H1 (cell line): ENCODE measurements at regions not wholly inside any gene's neighbourhood (a gene's known extent, or its start where the extent isn't known, plus 50 kb on each side); places are given as distances from the start of the nearest gene placed in this dataset.

Experiments used
- CTCF ChIA-PET: fragments of 300-600 bp; sonication (Branson Sonifier 250); formaldehyde crosslinking; loops from one replicate; lab custom pipeline; 2021; ENCODE audit not compliant: partially characterized antibody; lab: Charles Lee
- POLR2A ChIA-PET: fragments of 300-600 bp; sonication (Branson Sonifier 250); formaldehyde crosslinking; loops from one replicate; lab custom pipeline; 2021; ENCODE audit warnings: inconsistent platforms; ENCODE audit not compliant: partially characterized antibody; lab: Charles Lee
- DNase-seq, 2 experiments: peaks; one replicate each; pipeline versions ENCODE4 v3.0.0 to v3.0.0-alpha.2; 2010 to 2022; ENCODE audit warnings: low spot score in 2 of 2, low read depth in 1 of 2, mixed read lengths in 1 of 2
- FAIRE-seq: peaks from 2 replicates; lab custom pipeline; 2011; peaks lifted over from hg19 to GRCh38; lab: Jason Lieb, UNC
- H2AFZ ChIP-seq: 2 replicates; pipeline ENCODE4 v1.8.1; 2012; ENCODE audit warnings: low read length, inconsistent platforms
- H2AK5ac ChIP-seq: 2 replicates; pipeline ENCODE4 v1.6.1; 2013; ENCODE audit warnings: low read depth, low read length
- H2BK120ac ChIP-seq: replicated peaks from 2 replicates; pipeline ENCODE3; 2013; ENCODE audit warnings: low read depth, low read length, inconsistent platforms
- H2BK12ac ChIP-seq: 2 replicates; pipeline ENCODE4 v1.6.1; 2013; ENCODE audit warnings: low read depth, low read length
- H2BK15ac ChIP-seq: 2 replicates; pipeline ENCODE4 v1.6.1; 2013; ENCODE audit warnings: low read length
- H2BK20ac ChIP-seq: 2 replicates; pipeline ENCODE4 v1.6.1; 2013; ENCODE audit warnings: low read length
- H2BK5ac ChIP-seq: 2 replicates; pipeline ENCODE4 v1.6.1; 2013; ENCODE audit warnings: low read depth, low read length
- H3K14ac ChIP-seq: 2 replicates; pipeline ENCODE4 v1.6.1; 2013; ENCODE audit warnings: inconsistent platforms; ENCODE audit not compliant: insufficient read length
- H3K18ac ChIP-seq: 2 replicates; pipeline ENCODE4 v1.6.1; 2013; ENCODE audit warnings: low read length; ENCODE audit errors: extremely low read depth
- H3K23ac ChIP-seq: 2 replicates; pipeline ENCODE4 v1.6.1; 2013; ENCODE audit warnings: inconsistent platforms; ENCODE audit not compliant: insufficient read length
- H3K23me2 ChIP-seq: 2 replicates; pipeline ENCODE4 v1.6.1; 2013; ENCODE audit warnings: low read depth, low read length
- H3K27ac ChIP-seq: 2 replicates; pipeline ENCODE4 v1.6.1; 2011; ENCODE audit warnings: low read depth, low read length, inconsistent platforms
- H3K27me3 ChIP-seq, 4 experiments: replicated peaks in 1 of 4; 1 replicate in 1 of 4; 2 replicates in 3 of 4; pipeline versions ENCODE4 v1.6.1 to v1.8.1; 2011 to 2013; ENCODE audit warnings: low read length in 3 of 4, mild to moderate bottlenecking in 3 of 4, inconsistent platforms in 2 of 4, mixed read lengths in 2 of 4, moderate library complexity in 1 of 4; ENCODE audit not compliant: control insufficient read depth in 3 of 4, insufficient read depth in 3 of 4; ENCODE audit errors: extremely low read depth in 1 of 4
- H3K36me3 ChIP-seq, 4 experiments: 2 replicates each; pipeline versions ENCODE4 v1.6.1 to v1.8.1; 2011 to 2013; ENCODE audit warnings: mild to moderate bottlenecking in 4 of 4, low read length in 3 of 4, moderate library complexity in 2 of 4, control low read depth in 1 of 4, inconsistent platforms in 1 of 4; ENCODE audit not compliant: insufficient read depth in 4 of 4, control insufficient read depth in 2 of 4
- H3K4ac ChIP-seq: replicated peaks from 2 replicates; pipeline ENCODE3; 2013; ENCODE audit warnings: low read length, low read depth, mixed read lengths, inconsistent platforms; ENCODE audit not compliant: insufficient read length
- H3K4me1 ChIP-seq, 4 experiments: replicated peaks in 1 of 4; 1 replicate in 1 of 4; 2 replicates in 3 of 4; pipeline versions ENCODE4 v1.6.1 to v1.8.1; 2011 to 2013; ENCODE audit warnings: low read length in 3 of 4, inconsistent platforms in 2 of 4, mixed read lengths in 1 of 4; ENCODE audit not compliant: insufficient read depth in 4 of 4, control insufficient read depth in 3 of 4
- H3K4me2 ChIP-seq, 2 experiments: 2 replicates each; pipeline versions ENCODE4 v1.6.1 to v1.8.1; 2011 to 2013; ENCODE audit warnings: low read depth in 2 of 2, low read length in 2 of 2, control low read depth in 1 of 2, inconsistent platforms in 1 of 2, mild to moderate bottlenecking in 1 of 2; ENCODE audit not compliant: insufficient read depth in 1 of 2
- H3K4me3 ChIP-seq, 4 experiments: fragments of 200-600, 300-600 bp in 1 of 4; sonication (generic), shearing (Covaris generic), sonication (Bioruptor Twin) in 1 of 4; 2 replicates each; pipeline versions ENCODE4 v1.5.1 to v1.8.1; 2011 to 2016; ENCODE audit warnings: low read length in 4 of 4, low read depth in 3 of 4, control low read depth in 2 of 4, inconsistent platforms in 2 of 4, mild to moderate bottlenecking in 2 of 4, mixed read lengths in 1 of 4, moderate library complexity in 1 of 4; ENCODE audit not compliant: insufficient read depth in 2 of 4; ENCODE audit errors: extremely low read depth in 1 of 4
- H3K56ac ChIP-seq: replicated peaks from 2 replicates; pipeline ENCODE3; 2013; ENCODE audit warnings: low read depth, mild to moderate bottlenecking, mixed read lengths, low read length, inconsistent platforms; ENCODE audit not compliant: insufficient read length
- H3K79me1 ChIP-seq: 2 replicates; pipeline ENCODE4 v1.6.1; 2013; ENCODE audit warnings: low read depth, low read length, control low read depth
- H3K79me2 ChIP-seq, 2 experiments: 2 replicates each; pipeline versions ENCODE4 v1.6.1 to v1.8.1; 2012 to 2013; ENCODE audit warnings: low read length in 2 of 2, mild to moderate bottlenecking in 2 of 2, inconsistent platforms in 1 of 2; ENCODE audit not compliant: insufficient read depth in 2 of 2, control insufficient read depth in 1 of 2
- H3K9ac ChIP-seq, 4 experiments: replicated peaks in 1 of 4; 1 replicate in 1 of 4; 2 replicates in 3 of 4; pipeline versions ENCODE4 v1.6.1 to v1.8.1; 2011 to 2013; ENCODE audit warnings: low read depth in 3 of 4, low read length in 3 of 4, control low read depth in 2 of 4, mild to moderate bottlenecking in 2 of 4, moderate library complexity in 2 of 4, inconsistent platforms in 1 of 4; ENCODE audit errors: extremely low read depth in 1 of 4
- H3K9me3 ChIP-seq, 2 experiments: 2 replicates each; pipeline versions ENCODE4 v1.6.1 to v1.8.1; 2012 to 2013; ENCODE audit warnings: mild to moderate bottlenecking in 2 of 2, moderate library complexity in 2 of 2, control low read depth in 1 of 2, inconsistent platforms in 1 of 2, low read depth in 1 of 2, low read length in 1 of 2, mixed read lengths in 1 of 2; ENCODE audit not compliant: insufficient read depth in 2 of 2
- H4K20me1 ChIP-seq, 2 experiments: replicated peaks in 1 of 2; 2 replicates each; pipeline versions ENCODE3 to v1.8.1; 2011 to 2013; ENCODE audit warnings: inconsistent platforms in 2 of 2, low read length in 2 of 2, mild to moderate bottlenecking in 1 of 2; ENCODE audit not compliant: insufficient read depth in 2 of 2, control insufficient read depth in 1 of 2
- H4K5ac ChIP-seq: 2 replicates; pipeline ENCODE4 v1.6.1; 2013; ENCODE audit warnings: low read length, low read depth, mixed read lengths, inconsistent platforms; ENCODE audit not compliant: insufficient read length
- H4K8ac ChIP-seq: 2 replicates; pipeline ENCODE4 v1.8.0; 2013; ENCODE audit warnings: mild to moderate bottlenecking, moderate library complexity, low read length, inconsistent platforms; ENCODE audit not compliant: insufficient read depth; ENCODE audit errors: extremely low read depth
- H4K91ac ChIP-seq: replicated peaks from 2 replicates; pipeline ENCODE3; 2013; ENCODE audit warnings: low read length, mixed read lengths, inconsistent platforms; ENCODE audit not compliant: insufficient read length
- BACH1 ChIP-seq: IDR thresholded peaks from 2 replicates; pipeline ENCODE4 v1.6.1; 2012; ENCODE audit warnings: low read length, improper control_type of control experiment
- CHD1 ChIP-seq: IDR thresholded peaks from 2 replicates; pipeline ENCODE4 v1.6.1; 2012; ENCODE audit warnings: low read depth, low read length, improper control_type of control experiment
- CREB1 ChIP-seq: IDR thresholded peaks from 2 replicates; pipeline ENCODE4 v1.6.1; 2012; ENCODE audit warnings: inconsistent platforms
- HDAC2 ChIP-seq, 2 experiments: fragments of 300-600 bp in 1 of 2; sonication (generic) in 1 of 2; IDR thresholded peaks; 2 replicates each; pipeline ENCODE4 v1.6.1; 2011 to 2012; ENCODE audit warnings: low read depth in 2 of 2, low read length in 2 of 2, mild to moderate bottlenecking in 2 of 2, moderate library complexity in 2 of 2, borderline replicate concordance in 1 of 2, inconsistent platforms in 1 of 2
- MAFK ChIP-seq: IDR thresholded peaks from 2 replicates; pipeline ENCODE4 v1.6.1; 2012; ENCODE audit warnings: low read depth, mild to moderate bottlenecking, improper control_type of control experiment, low read length
- POLR2A ChIP-seq, 2 experiments: IDR thresholded peaks; 1 replicate in 1 of 2; 2 replicates in 1 of 2; pipeline ENCODE4 v1.6.1; 2011; ENCODE audit warnings: low read depth in 2 of 2, low read length in 2 of 2, mild to moderate bottlenecking in 2 of 2; ENCODE audit errors: control extremely low read depth in 1 of 2
- POLR2AphosphoS5 ChIP-seq: IDR thresholded peaks from 2 replicates; pipeline ENCODE4 v1.6.1; 2011; ENCODE audit warnings: low read depth, low read length
- RNF2 ChIP-seq: fragments of 200-900, 300-1000 bp; sonication (generic); IDR thresholded peaks from 2 replicates; pipeline ENCODE4 v1.7.1; 2016; ENCODE audit warnings: borderline replicate concordance, low read depth, mild to moderate bottlenecking, antibody characterized with exemption, low read length; ENCODE audit not compliant: poor library complexity, severe bottlenecking; ENCODE audit errors: missing control alignments
- SP1 ChIP-seq: IDR thresholded peaks from 2 replicates; pipeline ENCODE4 v1.6.1; 2011; ENCODE audit warnings: low read depth, low read length
- SRF ChIP-seq: IDR thresholded peaks from 2 replicates; pipeline ENCODE4 v1.6.1; 2011; ENCODE audit warnings: mild to moderate bottlenecking, low read depth, low read length, moderate library complexity
- TAF1 ChIP-seq: IDR thresholded peaks from 2 replicates; pipeline ENCODE4 v1.6.1; 2011; ENCODE audit warnings: mild to moderate bottlenecking, low read depth, low read length
- WGBS, 2 experiments: shearing (Covaris generic) in 1 of 2; methylation state at CpG; one replicate each; pipeline versions ENCODE4 v1.1.6 to v1.1.7; 2013 to 2015; ENCODE audit warnings: low lambda C conversion rate in 2 of 2, mixed read lengths in 2 of 2, inconsistent platforms in 1 of 2, low coverage in 1 of 2, missing lambda C conversion rate in 1 of 2; ENCODE audit not compliant: insufficient replicate concordance in 2 of 2, insufficient coverage in 1 of 2, insufficient read length in 1 of 2; ENCODE audit errors: extremely low coverage in 1 of 2, missing lambda C conversion rate in 1 of 2; 5-methylcytosine and 5-hydroxymethylcytosine counted together
- TF ChIP-seq, protein P1 (sequence below): IDR thresholded peaks from 2 replicates; pipeline ENCODE4 v1.6.1; 2012; ENCODE audit warnings: low read length, inconsistent platforms

DNA sequence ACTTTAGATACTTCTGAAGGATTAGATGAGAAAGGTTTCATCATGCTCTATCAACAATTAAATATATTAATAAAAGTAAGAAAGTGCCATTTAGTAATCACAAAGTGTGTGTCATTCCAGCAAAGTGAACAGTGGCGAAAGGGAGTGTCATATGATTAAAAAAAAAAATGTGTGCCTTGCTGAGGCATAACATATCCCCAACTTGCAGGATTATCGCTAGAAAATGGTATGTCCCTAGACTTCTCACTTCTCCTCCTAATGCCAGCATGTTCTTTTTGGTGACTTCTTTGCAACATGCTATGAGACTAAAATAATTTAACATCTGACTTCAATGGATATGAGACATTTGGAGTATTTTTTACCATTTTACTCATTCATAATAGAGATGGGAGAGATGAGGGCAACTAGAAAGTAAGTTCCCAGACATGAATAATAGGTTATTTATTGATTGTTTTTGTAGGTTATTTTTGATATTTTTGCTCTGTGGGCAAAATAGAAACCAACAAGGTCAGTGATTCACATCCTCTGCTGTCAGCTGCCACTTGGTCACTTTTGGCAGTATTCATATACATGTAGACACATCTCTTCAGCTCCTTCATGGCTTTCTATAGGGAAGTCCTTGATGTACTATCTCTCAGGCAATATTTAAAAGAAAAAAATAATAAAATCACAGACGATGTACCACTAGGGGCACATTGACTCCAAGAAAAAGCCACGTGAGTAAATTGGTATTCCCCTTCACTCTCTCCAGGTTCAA is 370.1 kb downstream of the BMP2 start:
- Histone ChIP-seq H2BK15ac (no peak overlapping the region), H3K27me3 (no peaks in the 10 kb centered on the region), H3K4me2 (no peak overlapping the region), H3K9ac (no peak overlapping the region), H3K27ac (no peak overlapping the region), H4K8ac (no peak overlapping the region), H2BK20ac (no peak overlapping the region), H3K79me2 (no peaks in the 10 kb centered on the region), H3K23me2 (no peaks in the 10 kb centered on the region; the same call in 1 of the 2 replicates), H3K9me3 (no peaks in the 10 kb centered on the region), H4K5ac (no peak overlapping the region), H3K23ac (no peak overlapping the region), H2BK5ac (no peak overlapping the region), H4K91ac (no peak overlapping the region), H3K36me3 (no peaks in the 10 kb centered on the region), H3K56ac (no peak overlapping the region), H4K20me1 (no peaks in the 10 kb centered on the region), H3K4me1 (no peaks in the 10 kb centered on the region), H3K79me1 (no peaks in the 10 kb centered on the region), H2AFZ (no peak overlapping the region), H3K4ac (no peak overlapping the region), H3K4me3 (no peak overlapping the region), H3K14ac (no peak overlapping the region), H3K18ac (no peak overlapping the region), H2BK12ac (no peak overlapping the region), H2AK5ac (no peak overlapping the region), H2BK120ac (no peak overlapping the region)
- no peak for FAIRE-seq
- ChIA-PET POLR2A (no interaction called here), CTCF (interaction anchor here (0.7 to 0.9 kb wide), 2 partner anchors 12 to 18 kb away, joined by 3 to 4 read pairs; no protein-coding TSS in a partner anchor)
- no peak for DNase-seq
- 72% methylated on average over 4 of the region's 4 CpGs; no CpG with 5 or more reads in 1 of the 2 experiments for WGBS, 2 experiments
- TF ChIP-seq MAFK: no peak
- TF ChIP-seq TAF1: no peak
- no peak for TF ChIP-seq CHD1
- no peak for TF ChIP-seq SP1
- TF ChIP-seq SRF: no peak
- TF ChIP-seq POLR2AphosphoS5: no peak
- TF ChIP-seq HDAC2 (IDR thresholded peaks at IDR 0.05; ENCODE audit: borderline replicate concordance in 1 of 2, low read depth in 2 of 2, low read length in 2 of 2): no peak
- TF ChIP-seq, protein P1, sequence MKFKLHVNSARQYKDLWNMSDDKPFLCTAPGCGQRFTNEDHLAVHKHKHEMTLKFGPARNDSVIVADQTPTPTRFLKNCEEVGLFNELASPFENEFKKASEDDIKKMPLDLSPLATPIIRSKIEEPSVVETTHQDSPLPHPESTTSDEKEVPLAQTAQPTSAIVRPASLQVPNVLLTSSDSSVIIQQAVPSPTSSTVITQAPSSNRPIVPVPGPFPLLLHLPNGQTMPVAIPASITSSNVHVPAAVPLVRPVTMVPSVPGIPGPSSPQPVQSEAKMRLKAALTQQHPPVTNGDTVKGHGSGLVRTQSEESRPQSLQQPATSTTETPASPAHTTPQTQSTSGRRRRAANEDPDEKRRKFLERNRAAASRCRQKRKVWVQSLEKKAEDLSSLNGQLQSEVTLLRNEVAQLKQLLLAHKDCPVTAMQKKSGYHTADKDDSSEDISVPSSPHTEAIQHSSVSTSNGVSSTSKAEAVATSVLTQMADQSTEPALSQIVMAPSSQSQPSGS: no peak
- TF ChIP-seq CREB1: no peak
- no peak for TF ChIP-seq RNF2
- no peak for TF ChIP-seq BACH1
- no peak for TF ChIP-seq POLR2A (IDR thresholded peaks at IDR 0.05; ENCODE audit: control extremely low read depth in 1 of 2, low read depth in 2 of 2, low read length in 2 of 2)
